GM12864 (cell line): ENCODE measurements at regions not wholly inside any gene's neighbourhood (a gene's known extent, or its start where the extent isn't known, plus 50 kb on each side); places are given as distances from the start of the nearest gene placed in this dataset.

Experiments
- DNase-seq: peaks from one replicate; pipeline ENCODE4 v3.0.0-alpha.2; 2011; ENCODE audit warnings: low read depth
- H3K4me3 ChIP-seq: 2 replicates; pipeline ENCODE4 v1.5.1; 2011; ENCODE audit warnings: mild to moderate bottlenecking, low read depth, low read length, control low read depth
- TF ChIP-seq, protein P1 (sequence below): IDR thresholded peaks from 2 replicates; pipeline ENCODE4 v1.5.1; 2011; ENCODE audit warnings: low read depth, mild to moderate bottlenecking, moderate library complexity, low read length, control low read depth, inconsistent platforms; ENCODE audit errors: missing control alignments

DNA sequence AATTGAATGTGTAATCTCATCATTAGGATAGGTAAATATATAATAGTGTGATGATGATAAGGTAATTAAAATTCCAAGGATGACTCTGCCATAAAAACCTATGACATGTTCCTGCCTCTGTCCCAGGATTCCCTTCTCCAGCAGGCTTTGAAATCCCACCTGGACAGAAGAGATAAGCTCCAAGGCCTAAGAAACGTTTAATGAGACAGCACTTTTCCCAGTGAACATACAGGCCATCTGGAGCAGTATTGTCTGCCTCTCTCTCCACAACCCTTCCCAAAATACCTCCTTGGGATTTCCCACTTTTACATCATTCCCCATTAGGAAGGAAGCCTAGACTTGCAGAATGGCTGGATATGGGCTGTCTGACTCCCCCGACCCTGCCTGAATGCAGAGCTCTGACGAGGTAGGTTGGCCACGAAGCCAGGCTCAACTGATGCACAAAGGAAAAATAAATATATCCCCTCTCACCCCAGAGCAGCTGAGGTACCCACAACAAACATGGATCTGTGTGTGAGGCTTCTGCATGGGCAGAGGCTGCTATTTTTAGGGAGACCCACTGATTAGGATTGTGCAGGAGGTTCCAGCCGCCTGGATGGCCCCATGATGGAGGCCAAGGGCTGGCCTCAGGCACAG is 71.0 kb downstream of the TMPRSS5 start:
- H3K4me3 ChIP-seq, result no peak overlapping the region
- TF ChIP-seq, protein P1, sequence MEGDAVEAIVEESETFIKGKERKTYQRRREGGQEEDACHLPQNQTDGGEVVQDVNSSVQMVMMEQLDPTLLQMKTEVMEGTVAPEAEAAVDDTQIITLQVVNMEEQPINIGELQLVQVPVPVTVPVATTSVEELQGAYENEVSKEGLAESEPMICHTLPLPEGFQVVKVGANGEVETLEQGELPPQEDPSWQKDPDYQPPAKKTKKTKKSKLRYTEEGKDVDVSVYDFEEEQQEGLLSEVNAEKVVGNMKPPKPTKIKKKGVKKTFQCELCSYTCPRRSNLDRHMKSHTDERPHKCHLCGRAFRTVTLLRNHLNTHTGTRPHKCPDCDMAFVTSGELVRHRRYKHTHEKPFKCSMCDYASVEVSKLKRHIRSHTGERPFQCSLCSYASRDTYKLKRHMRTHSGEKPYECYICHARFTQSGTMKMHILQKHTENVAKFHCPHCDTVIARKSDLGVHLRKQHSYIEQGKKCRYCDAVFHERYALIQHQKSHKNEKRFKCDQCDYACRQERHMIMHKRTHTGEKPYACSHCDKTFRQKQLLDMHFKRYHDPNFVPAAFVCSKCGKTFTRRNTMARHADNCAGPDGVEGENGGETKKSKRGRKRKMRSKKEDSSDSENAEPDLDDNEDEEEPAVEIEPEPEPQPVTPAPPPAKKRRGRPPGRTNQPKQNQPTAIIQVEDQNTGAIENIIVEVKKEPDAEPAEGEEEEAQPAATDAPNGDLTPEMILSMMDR, result no peak
- DNase-seq, result no peak

DNA sequence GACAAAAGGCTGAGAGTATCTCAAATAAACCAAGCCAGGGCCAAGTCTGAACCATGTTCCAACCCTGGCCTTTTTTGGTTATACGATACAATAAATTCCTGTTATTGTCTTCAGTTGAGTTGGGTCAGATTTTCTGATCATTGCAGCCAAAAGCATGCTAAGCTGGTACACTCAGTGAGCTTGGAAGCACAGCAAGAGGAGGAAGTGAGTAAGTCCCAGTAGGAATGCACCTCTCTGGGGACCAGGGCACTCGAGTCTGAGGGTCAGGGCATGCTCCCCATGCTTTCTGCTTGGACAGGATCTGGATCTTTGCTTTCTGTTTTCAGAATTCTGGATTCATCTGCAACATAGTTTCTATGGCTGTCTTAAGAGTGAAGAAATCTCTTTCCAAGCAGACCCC is 73.1 kb downstream of the TMPRSS5 start:
- TF ChIP-seq, protein P1, result no peak
- no peak for DNase-seq
- H3K4me3 ChIP-seq, result no peak overlapping the region

DNA sequence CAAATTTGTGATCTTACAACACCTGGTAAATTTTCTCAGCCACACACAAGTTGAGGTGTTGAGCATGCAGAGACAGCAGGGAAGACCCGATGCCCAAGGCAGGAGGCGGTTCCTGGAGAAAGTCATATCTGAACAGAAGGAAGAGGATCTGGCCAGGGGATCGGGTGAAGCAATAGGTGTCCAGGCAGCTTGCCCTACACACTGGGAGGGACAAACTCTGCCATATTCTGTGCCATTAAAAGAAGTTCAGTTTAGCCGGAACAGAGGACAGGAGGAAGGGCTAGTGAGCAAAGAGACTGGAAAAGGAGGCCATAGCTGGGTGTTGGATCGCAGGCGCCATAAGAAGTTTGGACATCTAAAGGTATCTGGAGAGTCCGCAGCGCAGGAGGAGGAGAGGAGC is 76.5 kb downstream of the TMPRSS5 start:
- TF ChIP-seq, protein P1, result no peak
- no peak overlapping the region for H3K4me3 ChIP-seq
- DNase-seq, result no peak

DNA sequence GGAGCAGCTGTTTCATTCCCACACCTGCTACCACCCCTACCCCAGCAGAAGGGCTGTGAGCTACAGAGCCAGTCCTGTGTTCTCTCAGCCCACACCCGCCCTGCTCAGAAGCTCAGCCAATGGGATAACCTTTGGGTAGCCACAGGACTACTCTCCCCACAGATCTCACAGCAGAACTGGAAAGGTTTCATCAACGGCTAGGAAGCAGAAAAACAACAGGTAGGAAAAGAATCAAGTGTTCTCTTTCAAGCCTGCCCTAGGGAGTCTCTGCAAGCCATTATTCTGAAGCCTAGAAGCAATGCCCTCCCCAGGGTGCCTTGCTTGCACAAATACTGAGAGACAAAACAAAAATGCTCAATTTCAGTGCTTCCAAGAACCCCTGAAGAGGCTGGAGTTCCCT is 77.2 kb downstream of the TMPRSS5 start:
- no peak for DNase-seq
- no peak overlapping the region for H3K4me3 ChIP-seq
- TF ChIP-seq, protein P1, result no peak

DNA sequence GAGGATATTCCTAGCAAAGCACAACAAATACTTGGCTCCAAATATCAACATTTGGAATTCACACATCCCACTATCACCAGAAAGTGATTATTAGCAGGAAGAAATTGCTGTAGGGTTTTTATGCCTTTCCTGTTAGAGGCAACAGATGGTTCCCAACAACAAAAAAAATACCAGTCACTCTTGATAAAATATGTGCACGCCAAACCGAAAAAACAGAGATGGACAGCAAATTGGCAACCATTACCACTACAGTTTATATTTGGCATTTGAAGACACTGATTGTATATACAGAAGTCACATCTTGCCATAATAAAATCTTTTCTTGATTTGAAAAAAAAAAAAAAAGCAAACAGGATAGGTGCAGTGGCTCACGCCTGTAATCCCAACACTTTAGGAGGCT is 78.2 kb downstream of the TMPRSS5 start:
- TF ChIP-seq, protein P1, result no peak
- no peak overlapping the region for H3K4me3 ChIP-seq
- DNase-seq, result no peak

DNA sequence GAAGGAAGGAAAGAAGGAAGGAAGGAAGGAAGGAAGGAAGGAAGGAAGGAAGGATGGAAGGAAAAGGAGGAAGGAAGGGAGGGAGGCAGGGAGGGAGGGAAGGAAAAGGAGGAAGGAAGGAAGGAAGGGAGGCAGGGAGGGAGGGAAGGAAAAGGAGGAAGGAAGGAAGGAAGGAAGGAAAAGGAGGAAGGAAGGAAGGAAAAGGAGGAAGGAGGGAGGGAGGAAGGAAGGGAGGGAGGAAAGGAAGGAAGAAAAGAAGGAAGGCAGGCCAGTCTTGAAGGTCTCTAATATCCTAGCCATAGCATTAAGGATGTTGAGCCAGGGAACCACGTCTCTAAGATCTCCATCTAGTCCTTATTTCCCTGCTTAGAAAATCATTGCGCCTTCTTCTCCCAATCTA is 78.8 kb downstream of the TMPRSS5 start:
- DNase-seq, result no peak
- H3K4me3 ChIP-seq, result no peak overlapping the region
- TF ChIP-seq, protein P1, result no peak

DNA sequence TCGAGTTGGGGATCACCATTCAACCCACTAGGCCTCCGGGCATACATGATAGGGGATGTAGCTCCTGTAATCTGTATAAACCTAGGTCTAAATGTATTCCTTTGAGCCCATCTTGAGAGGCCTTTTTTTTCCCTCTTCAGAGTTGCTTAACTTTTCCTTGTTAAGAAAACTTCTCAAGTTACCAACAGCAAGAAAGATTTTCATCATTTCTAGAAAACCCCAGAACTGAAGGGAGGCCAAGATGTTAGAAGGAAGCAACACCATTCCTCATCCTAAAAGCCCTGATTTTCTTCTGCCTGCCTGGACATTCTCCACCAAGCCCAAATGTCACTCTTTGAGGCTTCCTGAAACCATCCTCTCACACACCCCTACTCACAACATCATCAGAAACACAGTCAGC is 79.4 kb downstream of the TMPRSS5 start:
- DNase-seq, result no peak
- TF ChIP-seq, protein P1, result no peak
- H3K4me3 ChIP-seq, result no peak overlapping the region
